K562 (cell line): ENCODE measurements at regions not wholly inside any gene's neighbourhood (a gene's known extent, or its start where the extent isn't known, plus 50 kb on each side); places are given as distances from the start of the nearest gene placed in this dataset.

Experiments
- ATAC-seq: fragments of 200-7000 bp; cut with Tn5 transposase; 3 replicates; pipeline ENCODE4 v1.9.1; 2020; ENCODE audit warnings: moderate library complexity
- BruUV-seq: library from RNA; stranded (reverse); fragments of 400-500 nt; replicated peaks from 2 replicates; lab custom pipeline; 2021; lab: Mats Ljungman, UMichigan
- CTCF ChIA-PET: fragments of 300-600 bp; formaldehyde crosslinking; extraction: SDS; loops from one replicate; lab custom pipeline; 2021; ENCODE audit warnings: low intra/inter-chr PET ratio; lab: Yijun Ruan, JAX
- POLR2A ChIA-PET: fragments of 300-600, 350-650 bp; sonication (Branson Sonifier 250); formaldehyde crosslinking; extraction: SDS; loops from one replicate; lab custom pipeline; 2021; ENCODE audit warnings: antibody characterized with exemption, inconsistent platforms; lab: Yijun Ruan, JAX
- DNase-seq, 4 experiments: peaks; one replicate each; pipeline versions ENCODE4 v3.0.0 to v3.0.0-alpha.2; 2011 to 2018; ENCODE audit warnings: low spot score in 3 of 4, mixed read lengths in 3 of 4; ENCODE audit errors: extremely low read depth in 1 of 4
- FAIRE-seq: peaks from 2 replicates; lab custom pipeline; 2011; peaks lifted over from hg19 to GRCh38; lab: Jason Lieb, UNC
- H2AFZ ChIP-seq: 2 replicates; pipeline ENCODE4 v1.6.0; 2011; ENCODE audit warnings: low read depth, low read length, control low read depth, inconsistent platforms
- H3K27ac ChIP-seq: fragments of 200-600 bp; 3 replicates; pipeline ENCODE4 v1.8.0; 2011; ENCODE audit warnings: low read depth, mild to moderate bottlenecking, control low read depth, inconsistent platforms, low read length, moderate library complexity, mixed read lengths; ENCODE audit errors: extremely low read depth
- H3K27me3 ChIP-seq, 2 experiments: fragments of 300-600 bp in 1 of 2; 2 replicates in 1 of 2; 3 replicates in 1 of 2; pipeline versions ENCODE4 v1.6.0 to v1.8.0; 2011; ENCODE audit warnings: inconsistent platforms in 2 of 2, low read length in 2 of 2, mild to moderate bottlenecking in 1 of 2, mixed read lengths in 1 of 2, moderate library complexity in 1 of 2; ENCODE audit not compliant: control insufficient read depth in 2 of 2, insufficient read depth in 2 of 2
- H3K36me3 ChIP-seq: fragments of 300-600 bp; 3 replicates; pipeline ENCODE4 v1.8.0; 2011; ENCODE audit warnings: mild to moderate bottlenecking, low read length, inconsistent platforms; ENCODE audit not compliant: control insufficient read depth, insufficient read depth
- H3K4me1 ChIP-seq, 2 experiments: fragments of 200-600 bp in 1 of 2; replicated peaks in 1 of 2; 2 replicates in 1 of 2; 3 replicates in 1 of 2; pipeline versions ENCODE4 v1.5.1 to v1.8.0; 2011; ENCODE audit warnings: inconsistent platforms in 2 of 2, low read length in 2 of 2, mild to moderate bottlenecking in 1 of 2, mixed read lengths in 1 of 2, moderate library complexity in 1 of 2; ENCODE audit not compliant: control insufficient read depth in 2 of 2, insufficient read depth in 2 of 2
- H3K4me2 ChIP-seq: 2 replicates; pipeline ENCODE4 v1.6.1; 2011; ENCODE audit warnings: low read length, control low read depth, inconsistent platforms, mixed read lengths; ENCODE audit not compliant: insufficient read depth
- H3K4me3 ChIP-seq: fragments of 200-600 bp; sonication (generic), shearing (Covaris generic); 2 replicates; pipeline ENCODE4 v1.5.1; 2016; ENCODE audit warnings: control low read depth, inconsistent platforms
- H3K79me2 ChIP-seq: fragments of 200-600 bp; 3 replicates; pipeline ENCODE4 v1.8.0; 2011; ENCODE audit warnings: low read length, inconsistent platforms; ENCODE audit not compliant: control insufficient read depth, insufficient read depth
- H3K9ac ChIP-seq, 2 experiments: 2 replicates each; pipeline versions ENCODE4 v1.6.0 to v1.6.1; 2011; ENCODE audit warnings: low read depth in 2 of 2, low read length in 2 of 2, control low read depth in 1 of 2, inconsistent platforms in 1 of 2, mild to moderate bottlenecking in 1 of 2, mixed read lengths in 1 of 2; ENCODE audit not compliant: insufficient read depth in 1 of 2
- H3K9me1 ChIP-seq: one replicate; pipeline ENCODE4 v1.6.0; 2011; ENCODE audit warnings: inconsistent platforms, mild to moderate bottlenecking, low read length, moderate library complexity; ENCODE audit not compliant: control insufficient read depth, insufficient read depth
- H3K9me3 ChIP-seq: replicated peaks from 2 replicates; pipeline ENCODE4 v1.5.1; 2011; ENCODE audit warnings: low read depth, low read length, inconsistent platforms; ENCODE audit not compliant: control insufficient read depth, insufficient read depth
- H4K20me1 ChIP-seq: replicated peaks from 2 replicates; pipeline ENCODE4 v1.6.1; 2011; ENCODE audit warnings: low read length, inconsistent platforms, mixed read lengths; ENCODE audit not compliant: control insufficient read depth, insufficient read depth
- CBX8 ChIP-seq: fragments of 200-600 bp; sonication (generic); IDR thresholded peaks from 2 replicates; pipeline ENCODE4 v1.6.1; 2012; ENCODE audit warnings: borderline replicate concordance, mixed run types, low read depth, mild to moderate bottlenecking, moderate library complexity, mixed read lengths, low read length, control low read depth, inconsistent platforms; ENCODE audit not compliant: poor library complexity, severe bottlenecking; ENCODE audit errors: extremely low read depth
- E2F3 ChIP-seq: fragments of 250-450 bp; sonication (Bioruptor Pico); IDR thresholded peaks from 2 replicates; pipeline ENCODE4 v1.4.0; 2020; ENCODE audit warnings: mild to moderate bottlenecking
- ETV1 ChIP-seq: fragments of 450-650 bp; conservative IDR thresholded peaks from 2 replicates; pipeline ENCODE4 v1.6.1; 2016; ENCODE audit warnings: missing genetic modification characterization, control low read depth, low read depth, missing compliant biosample characterization
- HEY1 ChIP-seq: fragments of 250-450 bp; sonication (Bioruptor Pico); IDR thresholded peaks from 2 replicates; pipeline ENCODE4 v1.5.0; 2020; ENCODE audit warnings: mild to moderate bottlenecking, moderate library complexity, borderline replicate concordance
- HIVEP1 ChIP-seq: fragments of 250-450 bp; sonication (Bioruptor Pico); IDR thresholded peaks from 2 replicates; pipeline ENCODE4 v1.4.0; 2020; ENCODE audit warnings: mild to moderate bottlenecking
- HNRNPL ChIP-seq: fragments of 200-400 bp; formaldehyde crosslinking; IDR thresholded peaks from 2 replicates; pipeline ENCODE4 v1.6.1; 2017; ENCODE audit warnings: low read depth, mild to moderate bottlenecking, low read length
- HNRNPUL1 ChIP-seq: fragments of 200-400 bp; formaldehyde crosslinking; IDR thresholded peaks from 2 replicates; pipeline ENCODE4 v1.6.1; 2017; ENCODE audit warnings: low read length
- KLF10 ChIP-seq: fragments of 250-450 bp; sonication (Bioruptor Pico); IDR thresholded peaks from 2 replicates; pipeline ENCODE4 v1.6.1; 2021; ENCODE audit warnings: matching md5 sums
- MAFG ChIP-seq: fragments of 450-650 bp; conservative IDR thresholded peaks from 2 replicates; pipeline ENCODE4 v1.6.1; 2016; ENCODE audit warnings: missing genetic modification characterization, missing compliant biosample characterization
- NFIX ChIP-seq: fragments of 250-450 bp; sonication (Bioruptor Pico); IDR thresholded peaks from 2 replicates; pipeline ENCODE4 v1.4.0; 2020; ENCODE audit warnings: low read depth, mild to moderate bottlenecking, moderate library complexity
- POLR2H ChIP-seq: IDR thresholded peaks from 2 replicates; pipeline ENCODE4 v1.6.1; 2016; ENCODE audit warnings: missing genetic modification characterization, low read depth, mild to moderate bottlenecking, control low read depth, missing compliant biosample characterization, moderate library complexity
- RBM39 ChIP-seq: fragments of 200-400 bp; formaldehyde crosslinking; optimal IDR thresholded peaks from 2 replicates; pipeline ENCODE3; 2018; ENCODE audit warnings: low read depth, low read length
- ZNF766 ChIP-seq: fragments of 200-800 bp; sonication (Bioruptor generic); conservative IDR thresholded peaks from 2 replicates; pipeline ENCODE4 v1.6.1; 2016; ENCODE audit warnings: missing genetic modification characterization, missing compliant biosample characterization
- WGBS: fragments of 100-300 bp; shearing (Covaris generic); methylation state at CpG from one replicate; pipeline ENCODE4 v1.1.6; 2016; ENCODE audit warnings: low coverage, mixed read lengths; ENCODE audit not compliant: insufficient coverage; ENCODE audit errors: missing lambda C conversion rate; 5-methylcytosine and 5-hydroxymethylcytosine counted together
- in situ Hi-C: fragments of 300-500 bp; cut with MboI; formaldehyde crosslinking; loops from 4 replicates; pipeline ENCODE4 v1.15.0; 2018; ENCODE audit warnings: inconsistent platforms, mixed read lengths
- intact Hi-C: fragments of 100-400 bp; cut with micrococcal nuclease; formaldehyde crosslinking; loops from 2 replicates; pipeline ENCODE4 v1.14.2; 2022
- TF ChIP-seq, protein P1 (sequence below): fragments of 450-650 bp; IDR thresholded peaks from 2 replicates; pipeline ENCODE4 v1.6.1; 2016; ENCODE audit warnings: missing biosample characterization, missing genetic modification characterization
- TF ChIP-seq, protein P2 (sequence below): fragments of 250-450 bp; sonication (Bioruptor Pico); IDR thresholded peaks from 2 replicates; pipeline ENCODE4 v1.5.0; 2021; ENCODE audit warnings: mild to moderate bottlenecking, borderline replicate concordance
- TF ChIP-seq, protein P3 (sequence below): sonication (generic); formaldehyde crosslinking; IDR thresholded peaks from 2 replicates; pipeline ENCODE4 v1.8.1; 2022; ENCODE audit warnings: missing genetic modification reagents

GRCh38 chr11:115707180-115707905 lies 203.1 kb upstream of the CADM1 start:
- 5% methylated on average over 4 of the region's 4 CpGs for WGBS
- no peak overlapping the region for H3K9ac ChIP-seq
- H3K27me3 ChIP-seq: peaks cover 0 to 11% of the 10 kb centered on the region in 2 experiments; a peak in 2 of 5 replicates
- intact Hi-C loops (no loop called here), in situ Hi-C loops (no loop called here)
- no peaks in the 10 kb centered on the region for H3K9me1 ChIP-seq
- H3K4me3 ChIP-seq: no peak overlapping the region
- POLR2A ChIA-PET: no interaction called here
- H3K4me2 ChIP-seq: no peak overlapping the region
- no peaks in the 10 kb centered on the region for H3K79me2 ChIP-seq
- CTCF ChIA-PET: no interaction called here
- BruUV-seq: no TSS peak
- H3K4me1 ChIP-seq: no peaks in the 10 kb centered on the region
- no peak overlapping the region for H3K27ac ChIP-seq
- H2AFZ ChIP-seq: no peak overlapping the region
- no peaks in the 10 kb centered on the region for H3K36me3 ChIP-seq
- no peaks in the 10 kb centered on the region for H4K20me1 ChIP-seq
- H3K9me3 ChIP-seq: no peaks in the 10 kb centered on the region
- DNase-seq: no peak
- no peak for ATAC-seq
- no peak for FAIRE-seq
- TF ChIP-seq KLF10 (CRISPR knock-in tag): no peak
- TF ChIP-seq CBX8: no peak
- no peak for TF ChIP-seq HEY1 (CRISPR knock-in tag)
- TF ChIP-seq POLR2H: no peak
- TF ChIP-seq E2F3 (CRISPR knock-in tag): no peak
- no peak for TF ChIP-seq ZNF766 (CRISPR knock-in tag)
- TF ChIP-seq HNRNPL: no peak
- TF ChIP-seq, protein P1, sequence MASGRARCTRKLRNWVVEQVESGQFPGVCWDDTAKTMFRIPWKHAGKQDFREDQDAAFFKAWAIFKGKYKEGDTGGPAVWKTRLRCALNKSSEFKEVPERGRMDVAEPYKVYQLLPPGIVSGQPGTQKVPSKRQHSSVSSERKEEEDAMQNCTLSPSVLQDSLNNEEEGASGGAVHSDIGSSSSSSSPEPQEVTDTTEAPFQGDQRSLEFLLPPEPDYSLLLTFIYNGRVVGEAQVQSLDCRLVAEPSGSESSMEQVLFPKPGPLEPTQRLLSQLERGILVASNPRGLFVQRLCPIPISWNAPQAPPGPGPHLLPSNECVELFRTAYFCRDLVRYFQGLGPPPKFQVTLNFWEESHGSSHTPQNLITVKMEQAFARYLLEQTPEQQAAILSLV (tag): no peak
- TF ChIP-seq NFIX (CRISPR knock-in tag): no peak
- TF ChIP-seq, protein P2, sequence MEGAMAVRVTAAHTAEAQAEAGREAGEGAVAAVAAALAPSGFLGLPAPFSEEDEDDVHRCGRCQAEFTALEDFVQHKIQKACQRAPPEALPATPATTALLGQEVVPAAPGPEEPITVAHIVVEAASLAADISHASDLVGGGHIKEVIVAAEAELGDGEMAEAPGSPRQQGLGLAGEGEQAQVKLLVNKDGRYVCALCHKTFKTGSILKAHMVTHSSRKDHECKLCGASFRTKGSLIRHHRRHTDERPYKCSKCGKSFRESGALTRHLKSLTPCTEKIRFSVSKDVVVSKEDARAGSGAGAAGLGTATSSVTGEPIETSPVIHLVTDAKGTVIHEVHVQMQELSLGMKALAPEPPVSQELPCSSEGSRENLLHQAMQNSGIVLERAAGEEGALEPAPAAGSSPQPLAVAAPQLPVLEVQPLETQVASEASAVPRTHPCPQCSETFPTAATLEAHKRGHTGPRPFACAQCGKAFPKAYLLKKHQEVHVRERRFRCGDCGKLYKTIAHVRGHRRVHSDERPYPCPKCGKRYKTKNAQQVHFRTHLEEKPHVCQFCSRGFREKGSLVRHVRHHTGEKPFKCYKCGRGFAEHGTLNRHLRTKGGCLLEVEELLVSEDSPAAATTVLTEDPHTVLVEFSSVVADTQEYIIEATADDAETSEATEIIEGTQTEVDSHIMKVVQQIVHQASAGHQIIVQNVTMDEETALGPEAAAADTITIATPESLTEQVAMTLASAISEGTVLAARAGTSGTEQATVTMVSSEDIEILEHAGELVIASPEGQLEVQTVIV (CRISPR knock-in tag): no peak
- TF ChIP-seq, protein P3, sequence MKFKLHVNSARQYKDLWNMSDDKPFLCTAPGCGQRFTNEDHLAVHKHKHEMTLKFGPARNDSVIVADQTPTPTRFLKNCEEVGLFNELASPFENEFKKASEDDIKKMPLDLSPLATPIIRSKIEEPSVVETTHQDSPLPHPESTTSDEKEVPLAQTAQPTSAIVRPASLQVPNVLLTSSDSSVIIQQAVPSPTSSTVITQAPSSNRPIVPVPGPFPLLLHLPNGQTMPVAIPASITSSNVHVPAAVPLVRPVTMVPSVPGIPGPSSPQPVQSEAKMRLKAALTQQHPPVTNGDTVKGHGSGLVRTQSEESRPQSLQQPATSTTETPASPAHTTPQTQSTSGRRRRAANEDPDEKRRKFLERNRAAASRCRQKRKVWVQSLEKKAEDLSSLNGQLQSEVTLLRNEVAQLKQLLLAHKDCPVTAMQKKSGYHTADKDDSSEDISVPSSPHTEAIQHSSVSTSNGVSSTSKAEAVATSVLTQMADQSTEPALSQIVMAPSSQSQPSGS (CRISPR knock-in tag): no peak
- TF ChIP-seq RBM39: no peak
- TF ChIP-seq MAFG: no peak
- no peak for TF ChIP-seq HIVEP1
- TF ChIP-seq HNRNPUL1: no peak
- TF ChIP-seq ETV1: no peak
